ENCODE measurements at regions not wholly inside any gene's neighbourhood (a gene's known extent, or its start where the extent isn't known, plus 50 kb on each side); places are given as distances from the start of the nearest gene placed in this dataset.
"Not testable (repeated sequence)": the region's sequence is repeated elsewhere in the genome, so short reads cannot be mapped to it uniquely, and the experiment has no call there.

DNA sequence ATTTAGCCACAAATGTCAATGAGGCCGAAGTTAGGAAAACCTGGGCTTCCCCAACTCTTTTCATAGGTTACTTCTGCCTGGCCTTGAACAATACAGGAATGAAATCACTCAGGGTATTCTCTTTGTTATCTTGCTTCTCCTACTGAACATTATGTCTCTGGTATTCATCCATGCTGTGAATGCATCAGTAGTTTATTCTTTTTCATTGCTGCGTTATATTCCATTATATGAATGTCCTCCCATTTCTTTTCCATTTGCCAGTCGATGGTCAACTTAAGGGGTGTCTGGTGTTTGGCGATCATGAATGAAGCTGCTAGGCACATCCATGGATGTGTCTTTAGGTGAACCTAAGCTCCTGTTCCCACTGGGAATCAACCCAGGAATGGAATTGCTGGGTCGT is 128.3 kb downstream of the CRLF3 start:
- no peak for DNase-seq (ENCODE audit: low read depth in 2 of 2)
- TF ChIP-seq, protein P1, sequence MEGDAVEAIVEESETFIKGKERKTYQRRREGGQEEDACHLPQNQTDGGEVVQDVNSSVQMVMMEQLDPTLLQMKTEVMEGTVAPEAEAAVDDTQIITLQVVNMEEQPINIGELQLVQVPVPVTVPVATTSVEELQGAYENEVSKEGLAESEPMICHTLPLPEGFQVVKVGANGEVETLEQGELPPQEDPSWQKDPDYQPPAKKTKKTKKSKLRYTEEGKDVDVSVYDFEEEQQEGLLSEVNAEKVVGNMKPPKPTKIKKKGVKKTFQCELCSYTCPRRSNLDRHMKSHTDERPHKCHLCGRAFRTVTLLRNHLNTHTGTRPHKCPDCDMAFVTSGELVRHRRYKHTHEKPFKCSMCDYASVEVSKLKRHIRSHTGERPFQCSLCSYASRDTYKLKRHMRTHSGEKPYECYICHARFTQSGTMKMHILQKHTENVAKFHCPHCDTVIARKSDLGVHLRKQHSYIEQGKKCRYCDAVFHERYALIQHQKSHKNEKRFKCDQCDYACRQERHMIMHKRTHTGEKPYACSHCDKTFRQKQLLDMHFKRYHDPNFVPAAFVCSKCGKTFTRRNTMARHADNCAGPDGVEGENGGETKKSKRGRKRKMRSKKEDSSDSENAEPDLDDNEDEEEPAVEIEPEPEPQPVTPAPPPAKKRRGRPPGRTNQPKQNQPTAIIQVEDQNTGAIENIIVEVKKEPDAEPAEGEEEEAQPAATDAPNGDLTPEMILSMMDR (IDR thresholded peaks at IDR 0.05; ENCODE audit: low read depth, low read length), result no peak
- H3K4me3 ChIP-seq (replicated peaks in 1 of 2; ENCODE audit: low read depth in 2 of 2, low read length in 2 of 2), result no peak overlapping the region

DNA sequence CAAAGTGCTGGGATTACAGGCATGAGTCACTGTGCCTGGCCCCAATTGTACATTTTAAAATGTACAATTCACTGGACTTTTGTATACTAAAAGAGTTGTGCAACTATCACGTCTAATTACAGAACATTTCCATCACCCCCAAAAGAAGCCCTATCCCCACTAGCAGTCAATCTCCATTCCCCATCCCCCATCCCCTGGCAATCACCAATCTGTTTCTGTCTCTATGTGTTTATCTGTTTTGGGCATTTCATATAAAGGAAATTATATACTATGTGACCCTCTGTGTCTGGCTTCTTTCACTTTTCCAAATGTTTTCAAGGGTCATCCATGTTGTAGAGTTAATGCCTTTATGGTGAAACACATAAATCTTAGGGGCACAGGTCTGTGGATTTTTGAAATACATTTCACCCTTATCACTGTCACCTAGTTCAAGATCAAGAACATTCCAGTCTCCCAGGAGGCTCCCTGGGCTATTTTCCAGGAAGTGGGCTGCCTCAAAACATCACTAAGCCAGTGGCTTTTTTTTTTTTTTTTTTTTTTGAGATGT is 129.2 kb downstream of the CRLF3 start:
- peak; percentile 47 to 71 for DNase-seq (ENCODE audit: low read depth in 2 of 2)

DNA sequence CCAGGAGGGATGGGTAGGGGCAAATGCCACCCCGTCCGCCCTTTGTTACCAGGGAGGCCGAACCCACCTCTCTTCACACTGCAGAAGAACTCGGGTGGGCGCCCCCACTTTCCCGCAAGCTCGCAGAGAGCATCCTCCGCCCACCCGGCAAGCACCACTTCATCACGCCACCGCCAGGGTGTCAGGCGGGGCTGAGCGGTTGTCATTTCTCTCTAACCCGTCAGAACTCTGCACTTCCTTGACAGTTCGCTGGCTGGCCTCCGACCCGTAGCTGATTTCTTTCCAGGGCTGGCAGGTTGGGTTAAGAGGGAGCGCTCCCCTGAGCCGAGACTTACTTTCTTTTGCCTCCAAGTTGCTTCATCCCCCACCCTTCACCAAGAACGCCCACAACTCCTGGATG is 130.7 kb downstream of the CRLF3 start:
- DNase-seq (ENCODE audit: low read depth in 2 of 2); H3K4me3 ChIP-seq (replicated peaks in 1 of 2; ENCODE audit: low read depth in 2 of 2, low read length in 2 of 2): not testable (repeated sequence)
- TF ChIP-seq, protein P1 (IDR thresholded peaks at IDR 0.05; ENCODE audit: low read depth, low read length), result peak; percentile 31

More for the DNA sequence above, 129.2 kb downstream of the CRLF3 start:
- not testable (repeated sequence) for H3K4me3 ChIP-seq (replicated peaks in 1 of 2; ENCODE audit: low read depth in 2 of 2, low read length in 2 of 2)

DNA sequence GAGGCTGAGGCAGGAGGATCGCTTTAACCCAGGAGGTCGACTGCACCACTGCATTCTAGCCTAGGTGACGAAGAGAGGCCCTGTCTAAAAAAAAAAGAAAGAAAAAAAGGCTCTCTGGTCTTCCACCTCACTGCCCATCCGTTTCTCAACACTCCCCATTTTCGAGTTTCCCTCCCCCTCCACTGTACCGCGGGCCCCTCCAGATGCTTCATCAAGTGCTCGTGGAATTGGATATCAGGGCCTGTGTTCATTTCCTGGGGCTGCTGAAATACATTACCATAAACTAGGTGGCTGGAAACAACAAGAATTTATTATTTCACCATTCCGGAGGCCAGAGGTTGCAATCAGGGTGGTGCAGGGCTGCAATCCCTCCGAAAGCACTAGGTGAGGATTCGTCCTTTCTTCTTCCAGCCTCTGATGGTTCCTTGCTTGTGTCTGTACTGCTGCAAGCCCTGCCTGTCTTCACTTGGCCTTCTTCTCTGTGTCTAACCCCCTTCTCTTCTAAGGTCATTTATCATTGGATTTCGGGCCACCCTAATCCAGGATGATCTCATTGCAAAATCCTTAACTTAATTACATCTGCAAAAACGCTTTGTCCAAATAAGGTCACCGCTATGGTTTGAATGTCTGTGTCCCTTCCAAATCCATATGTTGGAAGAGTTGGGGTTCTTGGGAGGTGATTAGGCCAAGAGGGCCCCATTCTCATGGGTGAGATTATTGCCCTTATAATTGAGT is 135.1 kb downstream of the CRLF3 start:
- DNase-seq (ENCODE audit: low read depth in 2 of 2), result not testable (repeated sequence)

DNA sequence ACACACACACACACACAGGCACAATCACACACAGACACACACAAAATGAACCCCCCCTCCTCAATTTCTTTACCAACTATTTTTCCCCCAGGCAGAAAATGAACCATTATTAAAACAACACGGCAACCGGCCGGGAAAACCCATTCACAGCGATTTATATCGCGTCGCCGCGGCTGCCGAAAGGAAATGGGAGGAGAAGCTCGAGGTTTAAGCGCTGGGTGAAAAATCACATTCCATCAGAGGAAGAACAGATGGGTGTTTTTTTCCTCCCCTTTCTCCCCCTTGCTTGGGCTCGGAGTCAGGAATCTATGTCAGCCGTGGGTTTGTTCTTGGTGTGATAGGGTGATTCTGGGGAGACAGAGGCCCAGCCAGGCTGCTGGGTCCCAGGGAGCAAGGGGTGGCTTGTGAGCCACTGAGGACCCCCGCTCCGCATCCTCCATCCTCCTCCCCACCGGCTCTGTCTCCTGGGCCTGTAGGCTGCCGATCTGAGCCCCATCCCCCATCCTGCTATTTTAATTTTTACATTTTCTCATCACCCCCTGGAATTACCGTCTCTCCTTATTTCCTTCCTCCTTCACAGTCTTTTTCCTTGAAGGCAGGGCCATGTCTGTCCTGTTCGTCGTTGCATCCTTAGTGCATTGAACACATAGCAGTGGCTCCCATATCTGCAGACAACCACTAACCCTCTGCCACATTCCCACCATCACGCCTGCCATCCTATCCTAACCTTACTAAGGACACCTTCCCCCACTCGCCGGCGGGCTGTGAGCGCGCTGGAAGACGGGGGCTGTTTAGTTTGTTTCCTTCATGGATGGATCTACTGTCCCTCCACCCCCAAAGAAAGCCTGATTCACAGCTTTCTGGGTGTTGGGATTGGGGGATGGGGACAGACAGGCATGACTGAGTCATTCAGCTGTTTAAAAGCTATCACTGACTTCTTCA is 137.7 kb downstream of the CRLF3 start:
- DNase-seq (ENCODE audit: low read depth in 2 of 2), result peak; percentile 44 to 61
- peak overlapping the region in 1 of 2 donors; percentile 30 for H3K4me3 ChIP-seq (replicated peaks in 1 of 2; ENCODE audit: low read depth in 2 of 2, low read length in 2 of 2)

More for the DNA sequence above, 135.1 kb downstream of the CRLF3 start:
- H3K4me3 ChIP-seq (replicated peaks in 1 of 2; ENCODE audit: low read depth in 2 of 2, low read length in 2 of 2), result not testable (repeated sequence)

DNA sequence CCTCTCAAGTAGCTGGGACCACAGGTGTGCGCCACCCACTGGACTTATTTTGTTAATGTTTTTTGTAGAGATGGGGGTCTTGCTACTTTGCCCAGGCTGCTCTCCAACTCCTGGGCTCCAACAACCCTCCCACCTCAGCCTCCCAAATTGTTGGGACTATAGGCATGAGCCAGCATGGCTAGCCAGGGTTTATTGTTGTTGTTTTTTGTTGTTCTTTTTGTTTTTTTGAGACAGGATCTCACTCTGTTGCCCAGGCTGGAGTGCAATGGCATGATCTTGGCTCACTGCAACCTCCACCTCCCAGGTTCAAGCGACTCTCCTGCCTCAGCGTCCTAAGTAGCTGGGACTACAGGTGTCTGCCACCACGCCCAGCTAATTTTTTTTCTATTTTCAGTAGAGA is 142.2 kb downstream of the CRLF3 start:
- DNase-seq (ENCODE audit: low read depth in 2 of 2); H3K4me3 ChIP-seq (replicated peaks in 1 of 2; ENCODE audit: low read depth in 2 of 2, low read length in 2 of 2): not testable (repeated sequence)

DNA sequence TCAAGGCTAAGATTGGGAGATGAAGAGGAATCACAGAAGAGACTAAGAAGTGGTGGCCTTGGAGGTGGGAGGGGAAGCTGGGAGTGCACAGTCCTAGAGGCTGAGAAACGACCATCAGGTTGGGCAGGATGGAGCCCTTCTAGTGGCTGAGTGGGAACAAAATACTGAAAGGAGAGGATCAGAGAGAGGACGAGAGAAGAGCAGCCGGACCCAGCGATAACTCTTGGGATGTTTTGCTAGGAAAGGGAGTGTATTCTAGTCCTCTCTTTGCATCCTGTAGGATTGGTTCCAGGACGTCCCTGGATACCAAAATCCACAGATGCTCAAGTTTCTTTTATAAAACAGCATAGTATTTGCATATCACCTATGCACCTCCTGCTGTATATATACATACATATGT is 143.8 kb downstream of the CRLF3 start:
- not testable (repeated sequence) for DNase-seq (ENCODE audit: low read depth in 2 of 2); H3K4me3 ChIP-seq (replicated peaks in 1 of 2; ENCODE audit: low read depth in 2 of 2, low read length in 2 of 2)

DNA sequence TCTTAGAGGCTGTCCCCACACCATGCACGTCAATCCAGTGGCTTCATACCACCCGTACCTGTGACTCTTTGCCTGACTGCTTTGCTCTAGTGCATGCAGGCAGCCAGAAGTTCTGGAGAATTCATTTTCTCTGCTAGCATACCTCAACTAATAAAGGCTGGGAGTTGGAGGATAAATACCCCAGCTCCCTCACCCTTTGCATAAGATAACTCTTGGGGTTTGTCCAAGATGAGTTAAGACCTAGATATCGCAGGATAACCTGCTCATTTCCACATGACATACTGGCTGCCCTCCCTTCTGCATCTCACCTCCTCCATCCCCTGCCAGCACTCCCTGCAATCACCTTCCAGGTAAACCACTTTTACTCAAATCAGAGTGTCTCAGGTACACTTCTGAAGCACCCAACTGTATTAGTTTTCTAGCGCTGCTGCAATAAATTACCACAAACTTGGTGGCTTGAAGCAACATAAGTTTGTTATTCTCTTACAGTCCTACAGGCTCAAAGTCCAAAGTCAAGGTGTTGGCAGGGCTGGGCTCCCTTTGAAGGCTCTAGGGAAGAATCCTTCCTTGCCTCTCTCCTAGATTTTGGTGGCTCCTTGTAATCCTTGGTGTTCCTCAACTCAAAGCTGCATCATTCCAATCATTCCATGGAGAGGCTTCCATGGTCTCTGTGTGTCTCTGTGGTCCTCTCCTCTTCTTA is 146.8 kb downstream of the CRLF3 start:
- no peak overlapping the region for H3K4me3 ChIP-seq (replicated peaks in 1 of 2; ENCODE audit: low read depth in 2 of 2, low read length in 2 of 2)
- TF ChIP-seq, protein P1 (IDR thresholded peaks at IDR 0.05; ENCODE audit: low read depth, low read length), result no peak
- DNase-seq (ENCODE audit: low read depth in 2 of 2), result no peak

DNA sequence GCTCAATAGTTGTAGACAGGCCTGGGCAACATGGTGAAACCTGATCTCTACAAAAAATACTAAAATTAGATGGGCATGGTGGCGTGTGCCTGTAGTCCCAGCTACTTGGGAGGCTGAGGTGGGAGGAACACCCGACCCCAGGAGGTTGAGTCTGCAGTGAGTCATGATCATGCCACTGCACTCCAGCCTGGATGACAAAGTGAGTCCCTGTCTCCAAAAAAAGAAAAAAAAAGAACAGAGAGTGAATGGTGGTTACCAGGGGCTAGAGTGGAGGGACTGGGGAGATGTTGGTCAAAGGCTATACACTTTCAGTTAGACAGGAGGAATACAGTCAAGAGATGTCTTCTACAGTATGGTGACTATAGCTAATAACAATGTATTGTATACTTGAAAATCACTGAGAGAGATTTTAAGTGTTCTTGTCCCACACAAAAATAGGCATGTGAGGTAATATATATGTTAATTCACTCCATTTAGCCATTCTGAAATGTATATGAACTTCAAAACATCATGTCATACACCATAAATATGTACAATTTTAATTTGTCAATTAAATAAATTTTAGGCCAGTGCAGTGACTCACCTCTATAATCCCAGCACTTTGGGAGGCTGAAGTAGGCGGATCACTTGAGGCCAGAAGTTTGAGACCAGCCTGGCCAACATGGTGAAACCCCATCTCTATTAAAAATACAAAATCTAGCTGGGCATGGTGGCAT is 148.6 kb downstream of the CRLF3 start:
- DNase-seq (ENCODE audit: low read depth in 2 of 2); H3K4me3 ChIP-seq (replicated peaks in 1 of 2; ENCODE audit: low read depth in 2 of 2, low read length in 2 of 2): not testable (repeated sequence)

DNA sequence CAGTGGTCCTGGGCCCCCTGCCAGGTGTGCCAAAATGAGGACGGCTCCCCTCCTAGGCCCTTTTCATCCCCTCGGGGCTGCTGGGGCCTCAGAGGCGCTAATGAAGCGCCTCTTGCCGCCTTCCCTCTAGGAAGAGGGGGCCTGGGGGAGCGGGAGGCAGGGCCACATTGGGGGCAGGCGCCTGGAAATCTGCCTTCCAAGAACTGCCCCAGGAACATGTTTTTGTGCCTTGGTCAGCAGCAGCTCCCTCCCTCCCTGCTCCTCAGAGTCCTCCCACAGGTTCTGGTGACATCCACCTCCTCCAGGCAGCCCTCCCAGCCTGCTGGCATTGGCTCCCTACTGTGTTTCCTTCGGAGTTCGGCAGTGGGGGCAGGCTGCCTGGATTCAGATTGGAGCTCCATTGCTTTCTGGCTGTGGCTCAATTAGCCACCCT is 155.3 kb downstream of the CRLF3 start:
- not testable (repeated sequence) for DNase-seq (ENCODE audit: low read depth in 2 of 2); H3K4me3 ChIP-seq (replicated peaks in 1 of 2; ENCODE audit: low read depth in 2 of 2, low read length in 2 of 2)

DNA sequence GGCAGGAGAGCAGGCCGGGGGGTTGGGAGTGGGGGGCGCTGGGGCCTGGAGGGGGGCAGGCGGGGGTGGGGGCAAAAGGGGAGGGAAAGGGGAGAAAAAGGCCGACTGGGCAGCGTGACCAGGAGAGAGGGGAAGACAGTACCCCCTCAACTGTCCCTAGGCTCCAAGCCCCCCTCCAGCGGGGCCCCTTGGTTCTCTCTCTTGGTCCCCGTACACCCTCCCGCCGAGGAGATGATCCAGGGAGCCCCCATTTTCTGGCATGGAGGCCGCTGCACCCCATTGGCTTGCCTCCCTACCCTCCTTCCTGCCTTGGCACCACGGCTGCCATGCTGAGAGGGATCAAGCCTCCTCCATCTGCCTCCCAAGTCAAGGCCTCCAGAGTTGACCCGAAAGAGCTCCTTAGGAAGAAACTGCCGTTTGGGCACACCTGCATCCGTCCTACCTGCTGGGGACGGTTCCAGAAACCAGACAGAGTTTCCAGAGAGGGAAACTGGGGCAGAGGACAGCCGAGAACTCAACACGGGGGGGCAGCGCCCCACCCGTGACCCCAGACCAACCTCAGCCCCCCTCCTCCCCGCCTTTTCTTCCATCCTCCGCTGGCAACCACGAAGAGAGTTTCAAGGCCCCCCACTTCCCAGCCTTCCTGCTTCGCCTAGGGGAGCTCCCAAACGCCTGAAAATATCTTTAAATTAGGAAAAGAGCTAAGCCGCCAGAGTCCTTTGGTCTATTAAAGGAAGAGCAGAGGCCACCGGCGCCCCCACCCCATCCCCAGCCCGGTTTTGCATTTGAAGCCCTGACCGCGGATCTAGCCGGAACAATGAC is 155.9 kb downstream of the CRLF3 start:
- not testable (repeated sequence) for H3K4me3 ChIP-seq (replicated peaks in 1 of 2; ENCODE audit: low read depth in 2 of 2, low read length in 2 of 2); DNase-seq (ENCODE audit: low read depth in 2 of 2)

DNA sequence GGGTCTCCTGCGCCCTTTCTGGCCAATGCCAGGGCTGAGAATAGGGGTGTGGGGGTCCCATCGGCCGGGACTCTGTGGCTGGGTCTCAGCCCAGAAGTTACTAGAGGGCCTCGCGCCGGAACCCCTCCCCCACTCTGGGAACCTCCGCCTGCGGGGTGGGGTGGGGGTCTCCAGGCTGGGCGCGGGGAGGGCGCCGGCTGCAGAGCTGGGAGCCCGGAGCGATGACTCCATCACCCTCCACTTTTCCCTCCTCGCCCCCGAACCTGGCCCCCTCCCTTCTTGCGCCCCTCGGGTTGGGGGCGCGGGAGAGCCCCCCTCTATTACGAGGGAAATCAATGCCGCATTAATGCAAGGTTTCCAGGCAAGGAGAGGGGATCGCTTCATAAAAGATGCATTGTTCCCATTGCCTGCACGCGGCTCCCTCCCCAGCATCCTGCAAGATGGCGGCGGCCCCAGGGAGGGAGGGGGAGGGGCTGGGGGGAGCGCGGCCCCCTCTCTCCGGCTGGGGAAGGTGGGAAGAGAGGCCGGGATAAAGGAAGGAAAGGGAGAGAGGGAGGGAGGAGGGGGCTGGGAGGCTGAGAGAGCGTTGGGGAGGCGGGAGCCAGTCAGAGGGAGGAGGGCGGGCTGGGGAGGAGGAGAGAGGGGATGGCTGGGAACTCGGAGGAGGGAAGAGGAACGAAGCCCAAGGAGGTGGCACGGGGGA is 156.7 kb downstream of the CRLF3 start:
- peak overlapping the region; percentile 46 to 47 for H3K4me3 ChIP-seq (replicated peaks in 1 of 2; ENCODE audit: low read depth in 2 of 2, low read length in 2 of 2)
- peak; percentile 65 to 96 for DNase-seq (ENCODE audit: low read depth in 2 of 2)
